C4-2B (cell line): ENCODE measurements at regions not wholly inside any gene's neighbourhood (a gene's known extent, or its start where the extent isn't known, plus 50 kb on each side); places are given as distances from the start of the nearest gene placed in this dataset.

ENCODE experiments used
- ZFX ChIP-seq: fragments of 450-650 bp; IDR thresholded peaks from 2 replicates; pipeline ENCODE4 v1.6.1; 2017
- TF ChIP-seq, protein P1 (sequence below): fragments of 450-650 bp; conservative IDR thresholded peaks from 2 replicates; pipeline ENCODE4 v1.5.1; 2017; ENCODE audit warnings: mild to moderate bottlenecking

GRCh38 chr1:98030976-98031375 lies 110.1 kb upstream of the DPYD start:
- TF ChIP-seq, protein P1, sequence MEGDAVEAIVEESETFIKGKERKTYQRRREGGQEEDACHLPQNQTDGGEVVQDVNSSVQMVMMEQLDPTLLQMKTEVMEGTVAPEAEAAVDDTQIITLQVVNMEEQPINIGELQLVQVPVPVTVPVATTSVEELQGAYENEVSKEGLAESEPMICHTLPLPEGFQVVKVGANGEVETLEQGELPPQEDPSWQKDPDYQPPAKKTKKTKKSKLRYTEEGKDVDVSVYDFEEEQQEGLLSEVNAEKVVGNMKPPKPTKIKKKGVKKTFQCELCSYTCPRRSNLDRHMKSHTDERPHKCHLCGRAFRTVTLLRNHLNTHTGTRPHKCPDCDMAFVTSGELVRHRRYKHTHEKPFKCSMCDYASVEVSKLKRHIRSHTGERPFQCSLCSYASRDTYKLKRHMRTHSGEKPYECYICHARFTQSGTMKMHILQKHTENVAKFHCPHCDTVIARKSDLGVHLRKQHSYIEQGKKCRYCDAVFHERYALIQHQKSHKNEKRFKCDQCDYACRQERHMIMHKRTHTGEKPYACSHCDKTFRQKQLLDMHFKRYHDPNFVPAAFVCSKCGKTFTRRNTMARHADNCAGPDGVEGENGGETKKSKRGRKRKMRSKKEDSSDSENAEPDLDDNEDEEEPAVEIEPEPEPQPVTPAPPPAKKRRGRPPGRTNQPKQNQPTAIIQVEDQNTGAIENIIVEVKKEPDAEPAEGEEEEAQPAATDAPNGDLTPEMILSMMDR: no peak
- no peak for TF ChIP-seq ZFX
